SK-N-DZ (cell line): ENCODE measurements at regions not wholly inside any gene's neighbourhood (a gene's known extent, or its start where the extent isn't known, plus 50 kb on each side); places are given as distances from the start of the nearest gene placed in this dataset.

Experiments
- DNase-seq: peaks from one replicate; pipeline ENCODE4 v3.0.0-alpha.2; 2015; ENCODE audit warnings: low spot score

GRCh38 chr1:199160521-199161318 lies 521.9 kb downstream of the PTPRC start:
- no peak for DNase-seq

- DNase-seq, result no peak
Observed at GRCh38 chr1:199161319-199161680, 522.5 kb downstream of the PTPRC start.

- no peak for DNase-seq
Observed at GRCh38 chr1:199161766-199162303, 523.0 kb downstream of the PTPRC start.

- DNase-seq, result peak; percentile 12
Observed at GRCh38 chr1:199163267-199163666, 524.4 kb downstream of the PTPRC start.

GRCh38 chr1:199163670-199164069 lies 524.8 kb downstream of the PTPRC start:
- DNase-seq, result no peak

- DNase-seq, result no peak
Observed at GRCh38 chr1:199167460-199167859, 528.6 kb downstream of the PTPRC start.

GRCh38 chr1:199168888-199169585 lies 530.2 kb downstream of the PTPRC start:
- DNase-seq, result no peak

GRCh38 chr1:199170711-199171110 lies 531.9 kb downstream of the PTPRC start:
- no peak for DNase-seq

- no peak for DNase-seq
Observed at GRCh38 chr1:199172171-199173124, 533.6 kb downstream of the PTPRC start.

- DNase-seq, result no peak
Observed at GRCh38 chr1:199173356-199173755, 534.5 kb downstream of the PTPRC start.

- no peak for DNase-seq
Observed at GRCh38 chr1:199174336-199174735, 535.5 kb downstream of the PTPRC start.

- no peak for DNase-seq
Observed at GRCh38 chr1:199176713-199177112, 537.9 kb downstream of the PTPRC start.

- no peak for DNase-seq
Observed at GRCh38 chr1:199177241-199177640, 538.4 kb downstream of the PTPRC start.

- DNase-seq, result no peak
Observed at GRCh38 chr1:199178646-199179045, 539.8 kb downstream of the PTPRC start.

- DNase-seq, result no peak
Observed at GRCh38 chr1:199182186-199182843, 543.5 kb downstream of the PTPRC start.

GRCh38 chr1:199184180-199184579 lies 545.3 kb downstream of the PTPRC start:
- DNase-seq, result no peak

- DNase-seq, result no peak
Observed at GRCh38 chr1:199194862-199195261, 556.0 kb downstream of the PTPRC start.

- no peak for DNase-seq
Observed at GRCh38 chr1:199197695-199198094, 558.9 kb downstream of the PTPRC start.

- DNase-seq, result no peak
Observed at GRCh38 chr1:199202331-199202730, 563.5 kb downstream of the PTPRC start.

- no peak for DNase-seq
Observed at GRCh38 chr1:199204231-199204630, 565.4 kb downstream of the PTPRC start.
